Spleen (tissue), 7 donors: ENCODE measurements at regions not wholly inside any gene's neighbourhood (a gene's known extent, or its start where the extent isn't known, plus 50 kb on each side); places are given as distances from the start of the nearest gene placed in this dataset.

Experiments used
- POLR2A ChIP-seq, 3 donors: fragments of 450-650 bp; IDR thresholded peaks; one replicate each; pipeline ENCODE4 v1.5.1; 2017; ENCODE audit warnings: antibody characterized with exemption in 3 of 3, mild to moderate bottlenecking in 1 of 3
- TF ChIP-seq, protein P1 (sequence below), 11 experiments: fragments of 200-600 bp in 7 of 11; fragments of 450-650 bp in 4 of 11; sonication (generic) in 4 of 11; IDR thresholded peaks in 8 of 11; conservative IDR thresholded peaks in 3 of 11; 1 replicate in 7 of 11; 2 replicates in 4 of 11; pipeline versions ENCODE4 v1.4.0 to v1.8.0; 2016 to 2021; ENCODE audit warnings: antibody characterized with exemption in 11 of 11, inconsistent platforms in 4 of 11, mild to moderate bottlenecking in 1 of 11
- donor health status: DM: no; HTN: no; CAD: no; lungs with moderate emphysema.
- donor health status: DM: no; HTN: no; CAD: no.
- donor health status: DM: no; HTN: no; CAD: no.

GRCh38 chr13:103556681-103557080, 490.5 kb upstream of the SLC10A2 start:
- TF ChIP-seq, protein P1, sequence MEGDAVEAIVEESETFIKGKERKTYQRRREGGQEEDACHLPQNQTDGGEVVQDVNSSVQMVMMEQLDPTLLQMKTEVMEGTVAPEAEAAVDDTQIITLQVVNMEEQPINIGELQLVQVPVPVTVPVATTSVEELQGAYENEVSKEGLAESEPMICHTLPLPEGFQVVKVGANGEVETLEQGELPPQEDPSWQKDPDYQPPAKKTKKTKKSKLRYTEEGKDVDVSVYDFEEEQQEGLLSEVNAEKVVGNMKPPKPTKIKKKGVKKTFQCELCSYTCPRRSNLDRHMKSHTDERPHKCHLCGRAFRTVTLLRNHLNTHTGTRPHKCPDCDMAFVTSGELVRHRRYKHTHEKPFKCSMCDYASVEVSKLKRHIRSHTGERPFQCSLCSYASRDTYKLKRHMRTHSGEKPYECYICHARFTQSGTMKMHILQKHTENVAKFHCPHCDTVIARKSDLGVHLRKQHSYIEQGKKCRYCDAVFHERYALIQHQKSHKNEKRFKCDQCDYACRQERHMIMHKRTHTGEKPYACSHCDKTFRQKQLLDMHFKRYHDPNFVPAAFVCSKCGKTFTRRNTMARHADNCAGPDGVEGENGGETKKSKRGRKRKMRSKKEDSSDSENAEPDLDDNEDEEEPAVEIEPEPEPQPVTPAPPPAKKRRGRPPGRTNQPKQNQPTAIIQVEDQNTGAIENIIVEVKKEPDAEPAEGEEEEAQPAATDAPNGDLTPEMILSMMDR (IDR thresholded peaks at IDR 0.05 in 8 of 11, conservative IDR thresholded peaks at IDR 0.05 in 3 of 11) = no peak
- TF ChIP-seq POLR2A (IDR thresholded peaks at IDR 0.05) = no peak
